ENCODE measurements at regions not wholly inside any gene's neighbourhood (a gene's known extent, or its start where the extent isn't known, plus 50 kb on each side); places are given as distances from the start of the nearest gene placed in this dataset.
A peak's percentile ranks its signal among the peaks of the same experiment; 100 is the strongest.

GRCh38 chr13:40375489-40376171 is 290.8 kb downstream of the FOXO1 start:
- H3K27ac Mint-ChIP-seq: no peak overlapping the region
- POLR2A ChIA-PET: no interaction called here
- ATAC-seq: no peak
- no peak for DNase-seq (ENCODE audit: low spot score)
- CTCF ChIA-PET: no interaction called here
- 0 out of 2 replicates have a peak, but pooled peaks cover 3% of the 10 kb centered on the region for H3K36me3 Mint-ChIP-seq
- no peaks in the 10 kb centered on the region; the same call in 1 of the 2 replicates for H3K27me3 Mint-ChIP-seq (ENCODE audit: low read depth)
- peaks cover 9% of the 10 kb centered on the region for H3K9me3 Mint-ChIP-seq
- TF ChIP-seq FOXP4 (CRISPR knock-in tag; IDR thresholded peaks at IDR 0.05): no peak
- no peak for TF ChIP-seq ZBTB21 (CRISPR knock-in tag; IDR thresholded peaks at IDR 0.05; ENCODE audit: borderline replicate concordance)
- TF ChIP-seq CTCF (IDR thresholded peaks at IDR 0.05): no peak
- TF ChIP-seq IRF2 (CRISPR knock-in tag; IDR thresholded peaks at IDR 0.05; ENCODE audit: borderline replicate concordance, low read depth): no peak
- no peak for TF ChIP-seq TCF7 (CRISPR knock-in tag; IDR thresholded peaks at IDR 0.05; ENCODE audit: low read depth)
- no peak for TF ChIP-seq FOXK1 (CRISPR knock-in tag; IDR thresholded peaks at IDR 0.05)
- peaks cover 7% of the 10 kb centered on the region; the same call in 1 of the 2 replicates for H3K4me1 Mint-ChIP-seq
- no peak overlapping the region for H3K4me3 Mint-ChIP-seq

- CTCF ChIA-PET: no interaction called here
- peaks cover 9% of the 10 kb centered on the region for H3K9me3 Mint-ChIP-seq
- H3K27ac Mint-ChIP-seq: no peak overlapping the region
- H3K36me3 Mint-ChIP-seq: 0 out of 2 replicates have a peak, but pooled peaks cover 3% of the 10 kb centered on the region
- no peak for DNase-seq (ENCODE audit: low spot score)
- TF ChIP-seq ZBTB21 (CRISPR knock-in tag; IDR thresholded peaks at IDR 0.05; ENCODE audit: borderline replicate concordance) (no peak), AR (CRISPR knock-in tag; IDR thresholded peaks at IDR 0.05) (no peak), SMAD4 (CRISPR knock-in tag; IDR thresholded peaks at IDR 0.05) (no peak), RORB (CRISPR knock-in tag; IDR thresholded peaks at IDR 0.05) (no peak), OVOL2 (CRISPR knock-in tag; IDR thresholded peaks at IDR 0.05; ENCODE audit: borderline replicate concordance) (no peak), TP53 (CRISPR knock-in tag; IDR thresholded peaks at IDR 0.05) (no peak)
- ATAC-seq: peak; percentile 38; the same call in 1 of the 2 replicates
- H3K27me3 Mint-ChIP-seq (ENCODE audit: low read depth): no peaks in the 10 kb centered on the region; the same call in 1 of the 2 replicates
- H3K4me1 Mint-ChIP-seq: peaks cover 7% of the 10 kb centered on the region; the same call in 1 of the 2 replicates
- POLR2A ChIA-PET: no interaction called here
- no peak overlapping the region for H3K4me3 Mint-ChIP-seq
These were observed 290.1 kb downstream of the FOXO1 start for GRCh38 chr13:40376296-40376849.

- TF ChIP-seq JUN (CRISPR knock-in tag; IDR thresholded peaks at IDR 0.05) (no peak), STAT6 (CRISPR knock-in tag; conservative IDR thresholded peaks at IDR 0.05; ENCODE audit: low read depth) (no peak), RELA (CRISPR knock-in tag; IDR thresholded peaks at IDR 0.05; ENCODE audit: borderline replicate concordance) (no peak), IRF1 (CRISPR knock-in tag; IDR thresholded peaks at IDR 0.05) (no peak), ATF2 (CRISPR knock-in tag; IDR thresholded peaks at IDR 0.05; ENCODE audit: borderline replicate concordance, low read depth) (no peak), ZNF317 (CRISPR knock-in tag; IDR thresholded peaks at IDR 0.05; ENCODE audit: borderline replicate concordance, low read depth) (no peak)
- ATAC-seq (no peak), DNase-seq (ENCODE audit: low spot score) (no peak)
- Mint-ChIP-seq H3K4me3 (no peak overlapping the region), H3K27ac (no peak overlapping the region), H3K9me3 (peaks cover 9% of the 10 kb centered on the region), H3K36me3 (0 out of 2 replicates have a peak, but pooled peaks cover 3% of the 10 kb centered on the region), H3K27me3 (ENCODE audit: low read depth) (no peaks in the 10 kb centered on the region; the same call in 1 of the 2 replicates), H3K4me1 (peaks cover 8% of the 10 kb centered on the region)
- CTCF ChIA-PET: no interaction called here
- POLR2A ChIA-PET: no interaction called here
These were observed 289.4 kb downstream of the FOXO1 start for GRCh38 chr13:40376867-40377535.
